GM18502 (cell line): ENCODE measurements at regions not wholly inside any gene's neighbourhood (a gene's known extent, or its start where the extent isn't known, plus 50 kb on each side); places are given as distances from the start of the nearest gene placed in this dataset.
"Not testable (repeated sequence)": the region's sequence is repeated elsewhere in the genome, so short reads cannot be mapped to it uniquely, and the experiment has no call there.

Experiments used
- ATAC-seq: cut with Tn5 transposase; IDR thresholded peaks from one replicate; pipeline ENCODE4 v1.9.1; 2021; ENCODE audit warnings: mild to moderate bottlenecking; ENCODE audit not compliant: unreplicated experiment, poor library complexity

DNA sequence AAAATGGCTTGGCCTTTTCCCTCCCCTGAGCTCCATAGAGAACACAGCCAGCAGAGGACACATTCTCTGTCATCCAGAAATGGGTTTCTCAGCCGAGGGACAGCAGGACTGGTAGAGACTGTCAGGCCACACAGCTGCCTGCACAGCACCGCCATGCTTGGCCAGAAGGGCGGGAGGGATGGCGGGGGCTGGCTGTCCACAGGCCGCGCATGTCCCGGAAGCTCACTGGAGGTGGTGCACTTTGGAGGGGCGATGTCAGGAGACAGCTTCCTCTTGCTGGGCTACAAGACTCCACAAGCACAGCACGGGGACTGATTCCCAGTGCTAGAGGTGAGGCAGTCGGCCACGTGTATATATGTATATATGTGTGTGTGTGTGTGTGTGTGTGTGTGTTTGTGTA is 125.3 kb downstream of the GOLGA6L4 start:
- not testable (repeated sequence) for ATAC-seq

DNA sequence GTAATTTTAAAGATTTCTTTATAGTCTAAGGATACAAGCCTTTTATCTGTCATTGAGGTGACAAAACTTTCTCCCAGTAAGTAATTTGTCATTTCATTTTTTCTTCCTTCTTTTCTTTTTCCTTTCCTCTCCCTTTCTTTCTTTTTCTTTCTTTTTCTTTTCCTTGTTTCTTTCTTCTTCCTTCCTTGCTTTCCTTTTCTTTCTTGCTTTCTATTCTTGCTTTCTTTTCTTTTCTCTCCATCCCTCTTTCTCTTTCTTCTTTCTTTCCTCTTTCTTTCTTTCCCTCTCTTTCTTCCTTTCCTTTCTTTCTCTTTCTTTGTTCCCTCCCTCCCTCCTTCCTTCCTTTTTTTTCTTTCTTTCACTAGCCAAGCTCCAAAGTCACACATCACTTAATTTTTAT is 148.8 kb downstream of the GOLGA6L4 start:
- ATAC-seq = not testable (repeated sequence)

- no peak for ATAC-seq
Observed at GRCh38 chr15:84387086-84387485, 151.5 kb downstream of the GOLGA6L4 start.

GRCh38 chr15:84388201-84388600 is 152.6 kb downstream of the GOLGA6L4 start:
- not testable (repeated sequence) for ATAC-seq

GRCh38 chr15:84388638-84389037 is 153.1 kb downstream of the GOLGA6L4 start:
- not testable (repeated sequence) for ATAC-seq

DNA sequence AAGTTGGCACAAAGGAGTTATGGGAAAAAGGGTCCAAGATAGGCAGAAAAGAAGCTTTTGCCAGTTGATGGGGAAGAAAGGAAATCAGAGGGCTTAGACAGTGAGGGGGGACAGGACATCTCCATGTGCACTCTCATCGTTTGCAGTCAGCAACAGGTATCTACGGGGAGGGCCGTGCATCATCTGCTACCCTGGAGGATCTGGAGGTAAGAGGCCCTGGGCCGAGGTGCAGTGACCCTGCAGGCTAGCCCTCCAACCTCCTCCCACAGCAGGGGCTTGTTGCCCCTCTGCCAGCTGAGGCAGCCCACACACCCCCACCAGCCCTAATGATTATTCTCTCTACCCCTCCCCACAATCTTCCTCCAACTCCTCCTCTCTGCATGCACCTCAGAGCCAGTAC is 154.8 kb downstream of the GOLGA6L4 start:
- not testable (repeated sequence) for ATAC-seq

DNA sequence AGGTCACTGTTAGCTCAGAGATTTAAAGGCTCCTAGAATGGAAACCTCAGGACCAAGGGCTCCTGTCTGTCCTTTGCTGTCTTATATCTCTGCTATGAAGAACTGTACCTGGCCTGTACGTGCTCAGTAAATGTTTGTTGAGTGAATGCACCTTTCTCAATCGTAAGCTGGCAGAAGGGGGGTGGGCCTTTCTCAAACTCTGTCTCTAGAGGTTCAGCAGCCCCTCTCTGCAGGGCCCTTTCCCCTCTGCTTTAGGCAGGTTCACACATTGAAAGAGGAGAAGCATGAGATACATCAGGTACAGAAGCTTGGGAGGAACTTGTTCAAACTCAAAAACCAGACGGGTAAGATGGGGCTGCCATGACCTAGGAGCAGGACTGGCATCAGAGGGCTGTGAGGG is 155.6 kb downstream of the GOLGA6L4 start:
- ATAC-seq = no peak

DNA sequence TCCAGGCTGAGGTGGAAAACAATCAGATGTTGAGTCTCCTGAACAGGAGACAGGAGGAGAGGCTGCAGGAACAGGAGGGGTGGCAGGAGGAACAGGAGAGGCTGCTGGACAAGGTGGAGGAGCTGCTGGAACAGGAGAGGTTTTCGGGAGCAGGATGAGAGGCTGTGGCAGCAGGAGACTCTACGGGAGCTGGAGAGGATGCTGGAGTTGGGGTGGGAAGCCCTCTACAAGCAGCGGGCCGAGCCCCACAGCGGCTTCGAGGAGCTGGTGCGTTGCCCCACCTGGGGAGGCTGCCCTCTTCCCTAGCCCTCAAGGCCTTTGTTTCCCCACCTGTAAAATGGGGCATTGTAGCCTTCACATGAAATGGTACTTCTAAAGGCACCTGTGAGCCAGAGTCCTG is 156.4 kb downstream of the GOLGA6L4 start:
- ATAC-seq = not testable (repeated sequence)

DNA sequence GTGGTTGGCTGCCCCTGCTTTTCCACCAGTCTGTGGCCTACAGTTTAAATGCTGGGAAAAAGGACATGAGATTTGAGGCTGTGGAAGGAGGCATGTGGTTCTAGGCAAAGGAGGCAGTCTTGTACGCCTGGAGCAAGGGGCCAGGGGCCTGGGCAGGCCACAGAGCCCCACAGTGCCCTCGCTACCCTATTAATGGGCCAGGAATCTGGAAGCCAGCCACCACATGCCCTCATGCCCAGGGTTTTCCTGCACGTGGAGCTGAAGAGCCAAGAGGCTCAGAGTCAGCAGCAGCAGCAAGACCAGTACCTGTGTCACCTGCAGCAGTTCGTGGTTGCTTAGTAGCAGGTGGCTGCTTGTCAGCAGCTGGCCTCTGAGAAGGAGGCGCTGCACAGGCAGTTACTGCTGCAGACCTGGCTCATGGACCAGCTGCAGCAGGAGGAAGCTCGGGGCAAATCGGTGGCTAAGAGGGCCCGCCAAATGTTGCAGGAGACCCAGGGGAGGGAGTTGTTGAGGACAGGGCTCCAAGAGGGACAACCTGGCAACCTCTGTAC is 157.9 kb downstream of the GOLGA6L4 start:
- ATAC-seq = not testable (repeated sequence)

- not testable (repeated sequence) for ATAC-seq
Observed at GRCh38 chr15:84393966-84394365, 158.4 kb downstream of the GOLGA6L4 start.

DNA sequence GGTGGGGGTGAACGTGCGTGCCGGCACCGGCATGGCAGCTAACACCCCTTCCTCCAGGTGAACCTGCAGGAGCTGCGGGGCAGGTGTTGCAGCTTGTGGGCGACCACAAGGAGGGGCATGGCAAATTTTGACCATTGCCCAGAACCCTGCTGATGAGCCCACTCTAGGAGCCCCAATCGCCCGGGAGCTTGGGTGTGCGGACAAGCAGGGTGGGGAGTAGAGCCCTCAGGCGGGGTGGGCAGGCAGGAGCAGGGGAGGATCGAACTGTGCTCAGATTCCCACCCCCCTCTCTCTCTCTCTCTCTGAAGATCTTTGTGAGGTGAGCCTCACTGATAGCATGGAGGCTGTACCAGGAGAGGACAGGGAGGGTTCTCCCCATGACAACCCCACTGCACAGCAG is 159.8 kb downstream of the GOLGA6L4 start:
- ATAC-seq = not testable (repeated sequence)

DNA sequence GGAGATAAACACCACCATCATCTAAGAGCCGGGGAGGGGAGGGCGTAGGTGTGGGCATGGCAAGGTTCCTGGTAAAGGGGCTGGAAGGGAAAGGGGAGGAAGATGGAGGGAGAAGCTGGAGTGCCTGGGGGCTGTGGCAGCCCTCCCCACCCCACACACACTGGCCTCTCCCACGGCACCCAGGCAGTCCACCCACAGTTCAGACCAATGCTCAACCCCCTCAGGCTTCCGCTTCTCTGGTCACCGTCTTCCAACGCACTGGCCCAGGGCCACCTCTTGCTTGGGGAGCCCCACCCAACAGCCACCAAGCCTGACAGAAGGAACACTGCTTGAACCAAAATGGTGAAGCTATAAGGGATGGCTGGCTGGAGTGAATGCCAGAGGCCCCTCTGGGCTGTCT is 160.3 kb downstream of the GOLGA6L4 start:
- ATAC-seq = not testable (repeated sequence)

- ATAC-seq = not testable (repeated sequence)
Observed at GRCh38 chr15:84397066-84397465, 161.5 kb downstream of the GOLGA6L4 start.

DNA sequence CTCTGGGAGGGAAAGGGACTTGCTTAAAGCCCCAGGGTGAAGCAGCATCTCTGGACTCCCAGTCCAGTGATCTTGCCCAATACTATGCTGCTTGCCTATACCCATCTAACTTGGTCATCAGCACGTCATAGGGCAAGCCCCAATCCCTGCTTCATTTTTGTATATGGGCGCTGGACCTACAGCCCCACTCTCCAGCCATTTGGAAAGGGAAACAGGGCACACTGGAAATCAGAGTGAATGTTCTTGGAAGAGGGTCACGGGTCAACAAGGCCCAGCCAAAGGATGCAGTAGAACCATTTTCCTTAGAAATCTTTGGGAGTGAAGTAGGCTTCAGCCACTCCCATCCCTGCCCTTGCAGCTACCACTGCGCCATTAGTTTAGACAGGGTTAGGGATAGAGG is 162.5 kb downstream of the GOLGA6L4 start:
- ATAC-seq = not testable (repeated sequence)

DNA sequence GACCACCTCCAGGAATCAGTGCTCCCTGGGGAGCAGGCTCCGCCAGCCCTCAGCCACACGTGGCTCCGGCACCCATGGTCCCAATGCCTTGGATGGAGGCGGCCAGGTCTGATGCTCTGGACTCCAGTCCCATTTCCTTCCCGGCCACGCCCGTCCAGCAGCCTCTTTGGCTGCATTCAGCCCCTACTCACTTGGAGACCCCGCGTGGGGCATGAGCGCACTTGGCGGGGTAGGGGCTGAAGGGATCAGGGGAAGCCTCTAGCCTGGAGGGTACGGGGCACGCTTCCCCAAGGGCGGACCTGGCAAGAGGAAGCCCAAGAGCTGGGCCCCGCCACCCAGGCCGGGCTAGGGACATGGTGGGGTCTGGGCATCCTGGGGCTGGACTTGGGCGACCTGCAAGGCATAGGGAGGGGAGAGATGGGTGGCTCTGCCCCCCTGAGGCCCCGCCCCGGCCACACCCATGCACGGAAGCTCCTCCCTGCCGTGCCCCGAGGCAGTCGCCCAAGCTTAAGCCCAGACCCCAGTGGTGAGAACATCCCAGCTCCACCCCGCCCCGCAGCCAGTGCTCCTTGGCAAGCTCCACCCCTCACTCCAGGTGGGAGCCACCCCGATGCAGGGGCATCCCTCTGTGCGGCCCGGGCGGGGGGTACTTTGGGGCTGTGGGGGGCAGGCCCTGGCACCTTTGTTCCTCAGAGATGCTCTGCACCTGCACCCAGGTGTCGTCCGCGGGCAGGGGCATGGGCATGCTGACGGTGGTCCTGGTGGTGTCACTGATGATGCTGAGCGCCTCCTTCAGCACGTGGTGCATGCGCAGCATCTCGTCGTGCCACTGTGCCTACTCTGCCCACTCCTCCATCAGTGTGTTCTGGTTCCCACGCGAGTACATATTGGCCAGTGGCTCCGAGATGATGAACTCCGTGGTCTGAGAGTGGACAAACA is 163.5 kb downstream of the GOLGA6L4 start:
- ATAC-seq = no peak

GRCh38 chr15:84400017-84400740 is 164.6 kb downstream of the GOLGA6L4 start:
- ATAC-seq = no peak

- ATAC-seq = no peak
Observed at GRCh38 chr15:84400820-84401219, 165.2 kb downstream of the GOLGA6L4 start.

DNA sequence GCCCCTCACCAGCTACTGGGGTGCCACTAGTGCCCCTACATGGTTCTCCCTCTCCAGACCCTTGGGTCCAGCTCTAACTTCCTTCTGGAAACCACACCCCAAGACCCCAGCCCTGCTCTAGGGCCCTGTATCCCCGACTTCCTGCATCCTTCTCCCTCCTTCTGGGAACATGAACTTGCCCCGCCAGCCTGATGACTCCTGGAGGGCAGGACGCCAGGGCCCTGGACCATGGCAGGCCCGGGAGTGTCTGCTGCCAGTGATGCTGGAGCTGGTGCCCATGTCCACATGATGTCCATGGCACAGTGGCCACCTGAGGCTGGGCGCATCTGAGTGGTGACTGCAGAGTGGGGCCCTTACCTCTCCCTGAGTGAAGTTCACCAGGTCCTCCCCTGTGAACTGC is 165.9 kb downstream of the GOLGA6L4 start:
- ATAC-seq = not testable (repeated sequence)

DNA sequence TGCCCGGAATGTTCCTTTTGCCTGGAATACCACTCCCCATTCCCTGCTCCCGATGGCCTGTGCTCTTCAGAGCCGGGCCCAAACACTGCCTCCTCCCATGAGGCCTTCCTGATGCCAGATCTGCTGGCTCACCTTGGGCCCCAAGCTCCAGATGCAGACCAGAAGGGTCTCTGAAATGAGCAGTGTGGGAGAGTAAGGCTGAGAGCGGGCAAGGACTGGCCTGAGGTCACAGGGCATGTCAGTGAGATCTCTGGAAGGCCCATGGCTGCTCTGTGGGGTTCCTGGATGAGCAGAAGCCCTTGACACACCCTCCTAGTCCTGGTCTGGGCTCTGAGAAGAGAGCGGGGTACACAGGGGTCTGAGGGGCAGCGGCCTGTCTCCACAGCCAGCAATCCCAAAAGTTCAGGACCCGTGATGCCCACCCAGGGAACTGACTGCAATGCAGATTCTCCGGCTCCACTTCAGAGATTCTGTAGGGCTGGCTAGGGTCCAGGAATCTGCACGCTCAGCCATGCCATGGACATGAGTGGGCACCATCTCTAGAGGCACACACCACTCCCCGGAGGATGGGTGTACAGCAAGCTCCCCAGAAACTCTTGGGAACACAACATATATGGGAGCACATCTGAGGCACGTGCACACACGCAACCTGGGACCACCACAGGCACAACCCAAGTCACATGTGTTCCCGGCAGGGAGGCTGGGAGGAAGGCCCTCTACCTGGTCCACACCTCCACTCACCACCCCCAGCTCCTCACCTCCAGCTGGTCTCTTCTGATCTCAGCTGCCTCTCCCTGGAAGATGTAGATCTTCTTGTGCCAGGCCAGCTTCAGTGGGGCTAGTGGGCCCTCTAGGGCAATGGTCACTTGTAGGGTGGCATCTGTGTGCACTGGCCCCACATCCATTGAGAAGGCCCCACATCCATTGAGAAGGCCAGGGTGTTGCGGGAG is 166.6 kb downstream of the GOLGA6L4 start:
- not testable (repeated sequence) for ATAC-seq
